ACHN (cell line): ENCODE measurements at regions not wholly inside any gene's neighbourhood (a gene's known extent, or its start where the extent isn't known, plus 50 kb on each side); places are given as distances from the start of the nearest gene placed in this dataset.

Experiments used
- DNase-seq: peaks from one replicate; pipeline ENCODE4 v3.0.0-alpha.2; 2015
- in situ Hi-C: cut with HindIII; loops from 2 replicates; pipeline ENCODE4 v1.10.0; 2017; ENCODE audit warnings: low sequenced_read_pairs, low pct_ligation_motif_present, low pct_unique_long_range_greater_than_20kb

DNA sequence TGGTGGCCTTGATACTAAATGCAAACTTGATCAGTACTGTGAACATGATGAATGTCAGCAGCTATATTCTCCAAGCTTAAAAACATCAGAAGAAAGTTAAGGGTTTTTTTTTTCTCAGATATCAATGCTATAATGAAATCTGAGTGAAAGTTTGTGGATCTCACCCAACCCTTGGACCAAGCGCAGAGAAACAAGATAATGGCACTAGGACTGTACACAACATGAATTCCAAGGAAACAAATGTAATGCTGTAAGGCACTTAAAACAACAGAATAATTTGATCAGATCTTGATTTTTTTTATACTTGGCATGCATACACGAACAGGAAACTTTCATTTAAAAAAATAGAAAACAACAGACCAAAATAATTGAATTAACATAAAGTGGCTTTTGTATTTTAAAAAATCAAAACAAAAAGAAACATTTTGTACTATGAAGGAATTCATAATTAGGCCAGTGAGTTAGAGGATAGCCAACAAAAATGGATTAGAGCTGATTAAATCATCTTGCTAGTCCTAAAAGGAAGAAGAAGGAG lies 1154.0 kb upstream of the EYS start:
- no peak for DNase-seq
- in situ Hi-C loops, result no loop called here

- DNase-seq, result no peak
- in situ Hi-C loops, result no loop called here
Observed at GRCh38 chr6:66860328-66860727, 1153.3 kb upstream of the EYS start.

DNA sequence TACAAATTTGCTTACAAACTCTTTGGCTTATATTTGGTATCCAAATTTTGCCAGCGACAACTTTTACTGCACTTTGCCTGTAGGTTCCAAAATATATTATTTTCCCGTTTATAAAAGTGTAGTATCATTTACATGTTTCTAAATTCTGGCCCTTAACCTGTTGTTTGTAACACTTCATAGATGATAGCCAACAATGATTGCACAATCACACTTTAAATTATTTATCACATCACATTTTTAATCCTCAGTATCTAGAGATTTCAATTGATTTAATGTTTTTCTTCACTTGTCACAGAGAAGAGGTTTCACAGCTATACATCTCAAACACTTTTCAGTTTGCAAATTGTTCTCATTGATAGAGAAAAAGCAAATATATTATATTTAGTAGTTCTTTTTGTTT lies 1151.2 kb upstream of the EYS start:
- no peak for DNase-seq
- in situ Hi-C loops, result no loop called here

DNA sequence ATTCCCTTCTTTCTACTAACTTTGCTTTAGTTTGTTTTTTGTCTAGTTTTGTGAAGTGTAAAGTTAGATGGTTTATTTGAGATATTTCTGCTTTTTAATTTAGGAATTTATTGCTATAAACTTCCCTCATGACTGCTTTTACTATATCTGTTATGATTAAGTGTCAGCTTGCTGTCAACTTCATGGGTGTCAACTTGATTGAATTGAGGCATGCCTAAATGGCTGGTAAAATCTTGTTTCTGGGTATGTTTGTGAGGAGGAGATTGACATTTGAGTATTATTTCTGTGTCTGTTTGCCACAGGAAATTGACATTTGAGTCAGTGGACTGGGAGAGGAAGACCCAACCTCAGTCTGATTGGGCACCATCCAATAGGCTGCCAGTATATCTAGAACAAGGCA lies 1147.0 kb upstream of the EYS start:
- in situ Hi-C loops, result no loop called here
- no peak for DNase-seq

- no peak for DNase-seq
- in situ Hi-C loops, result no loop called here
Observed at GRCh38 chr6:66851930-66852329, 1144.9 kb upstream of the EYS start.

- in situ Hi-C loops, result no loop called here
- DNase-seq, result peak; percentile 53
Observed at GRCh38 chr6:66849843-66850242, 1142.8 kb upstream of the EYS start.

- DNase-seq, result no peak
- in situ Hi-C loops, result no loop called here
Observed at GRCh38 chr6:66848244-66848953, 1141.4 kb upstream of the EYS start.

- in situ Hi-C loops, result no loop called here
- no peak for DNase-seq
Observed at GRCh38 chr6:66838764-66839163, 1131.7 kb upstream of the EYS start.

DNA sequence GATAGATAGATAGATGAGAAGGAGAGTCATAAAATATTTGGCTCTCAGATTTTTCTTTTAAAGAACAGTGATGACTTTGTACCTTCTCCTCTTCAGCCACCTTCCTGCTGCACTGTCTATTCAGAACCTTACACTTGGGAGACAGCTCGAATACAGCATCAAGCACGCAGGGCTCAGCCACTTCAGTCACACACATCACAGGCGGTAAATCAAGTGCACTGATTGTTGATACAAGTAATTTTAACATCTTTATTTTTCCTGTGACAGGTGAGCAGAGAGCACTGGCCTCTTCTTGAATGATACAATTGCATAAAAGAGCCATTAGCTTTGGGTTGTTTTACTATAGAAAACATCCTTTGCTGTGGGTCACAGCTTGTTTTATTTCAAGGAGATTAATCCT lies 1118.5 kb upstream of the EYS start:
- in situ Hi-C loops, result no loop called here
- DNase-seq, result no peak

- DNase-seq, result no peak
- in situ Hi-C loops, result no loop called here
Observed at GRCh38 chr6:66814156-66814555, 1107.1 kb upstream of the EYS start.

- no peak for DNase-seq
- in situ Hi-C loops, result no loop called here
Observed at GRCh38 chr6:66808771-66809170, 1101.7 kb upstream of the EYS start.

GRCh38 chr6:66796987-66797386 lies 1090.0 kb upstream of the EYS start:
- in situ Hi-C loops, result no loop called here
- DNase-seq, result no peak

DNA sequence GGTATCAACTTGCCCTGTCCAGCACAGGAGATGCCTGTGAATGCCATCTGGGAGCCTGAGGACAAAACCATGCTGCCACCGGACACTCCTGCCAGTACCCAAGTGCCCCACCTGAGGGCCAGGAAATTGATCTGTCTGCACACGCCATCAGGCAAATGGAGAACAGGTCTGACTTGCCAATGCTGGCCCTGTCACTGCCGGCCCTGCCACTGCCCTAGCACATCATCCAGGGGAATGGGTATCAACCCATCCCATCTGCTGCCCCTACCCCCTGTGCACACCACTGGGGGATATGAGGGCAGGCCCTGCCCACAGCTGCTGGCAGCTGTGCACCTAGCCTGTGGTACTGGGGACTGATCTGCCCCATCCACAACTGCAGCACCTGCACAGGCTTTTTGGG lies 1081.6 kb upstream of the EYS start:
- no peak for DNase-seq
- in situ Hi-C loops, result no loop called here

DNA sequence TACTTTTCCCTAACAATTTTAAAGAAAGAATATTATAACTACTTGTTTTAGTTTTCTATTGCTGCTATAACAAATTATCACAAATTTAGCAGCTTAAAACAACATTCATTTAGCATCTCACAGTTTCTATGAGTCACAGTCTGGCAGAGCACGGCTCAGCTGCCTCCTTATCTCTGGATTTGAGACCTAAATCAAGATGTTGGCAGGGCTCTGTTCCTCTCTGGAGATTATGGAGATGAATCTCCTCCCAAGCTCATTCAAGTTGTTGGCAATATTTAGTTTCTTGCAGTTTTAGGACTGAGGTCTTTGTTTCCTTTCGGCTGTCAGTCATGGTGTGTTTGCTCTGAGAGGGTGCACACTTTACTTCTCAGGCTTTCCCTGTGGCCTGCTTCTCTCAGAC lies 1065.8 kb upstream of the EYS start:
- no peak for DNase-seq
- in situ Hi-C loops, result no loop called here

DNA sequence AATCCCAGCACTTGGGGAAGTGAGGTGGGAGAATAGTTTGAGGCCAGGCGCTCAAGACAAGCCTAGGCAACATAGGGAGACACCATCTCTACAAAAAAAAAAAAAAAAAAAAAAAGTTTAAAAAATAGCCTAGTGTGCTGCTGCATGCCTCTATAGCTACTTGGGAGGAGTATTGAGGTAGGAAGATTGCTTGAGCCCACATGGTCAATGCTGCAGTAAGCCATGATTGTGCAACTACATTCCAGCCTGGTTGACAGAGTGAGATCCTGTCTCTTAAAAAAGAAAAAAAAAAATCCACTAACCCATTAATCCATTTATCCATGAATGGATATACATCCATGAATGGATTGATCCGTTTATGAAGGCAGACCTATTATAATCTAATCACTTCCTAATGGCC lies 1064.6 kb upstream of the EYS start:
- in situ Hi-C loops, result no loop called here
- no peak for DNase-seq

GRCh38 chr6:66751630-66752029 lies 1044.6 kb upstream of the EYS start:
- no peak for DNase-seq
- in situ Hi-C loops, result no loop called here

GRCh38 chr6:66740346-66740745 lies 1033.3 kb upstream of the EYS start:
- no peak for DNase-seq
- in situ Hi-C loops, result no loop called here

GRCh38 chr6:66735106-66735890 lies 1028.3 kb upstream of the EYS start:
- in situ Hi-C loops, result no loop called here
- DNase-seq, result no peak

GRCh38 chr6:66731310-66731709 lies 1024.3 kb upstream of the EYS start:
- in situ Hi-C loops, result no loop called here
- DNase-seq, result no peak

DNA sequence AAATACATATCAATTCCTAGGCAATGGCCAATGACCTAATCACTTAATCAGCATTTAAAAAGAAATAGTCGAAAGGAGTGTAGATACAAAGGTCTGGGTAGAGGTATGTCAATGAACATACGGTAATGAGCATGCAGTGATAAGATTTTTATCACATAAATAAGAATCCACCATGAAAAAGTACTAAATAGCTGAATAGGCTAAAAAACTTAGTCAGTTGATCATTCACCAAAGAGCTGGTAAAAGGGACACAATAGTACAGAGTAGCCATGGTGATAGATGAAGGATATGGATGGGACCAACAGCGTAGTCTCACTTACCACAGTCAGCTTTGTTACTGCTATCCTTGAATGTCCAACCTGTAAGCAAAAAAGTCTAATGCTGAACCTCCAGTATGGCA lies 1018.6 kb upstream of the EYS start:
- DNase-seq, result no peak
- in situ Hi-C loops, result no loop called here
